CD14-positive monocyte (primary cell): ENCODE measurements at regions not wholly inside any gene's neighbourhood (a gene's known extent, or its start where the extent isn't known, plus 50 kb on each side); places are given as distances from the start of the nearest gene placed in this dataset.

ENCODE experiments used
- DNase-seq, 3 donors: peaks; one replicate each; pipeline ENCODE4 v3.0.0-alpha.2; 2011 to 2022
- H2AFZ ChIP-seq: 2 replicates; pipeline ENCODE4 v1.6.0; 2012; ENCODE audit warnings: mild to moderate bottlenecking, low read depth, low read length, inconsistent platforms; ENCODE audit not compliant: insufficient read depth, poor library complexity, severe bottlenecking
- H3K27ac ChIP-seq, 2 donors: 1 replicate in 1 of 2; 2 replicates in 1 of 2; pipeline ENCODE4 v1.5.1; 2012 to 2013; ENCODE audit warnings: low read length in 2 of 2, control low read depth in 1 of 2, inconsistent platforms in 1 of 2, low read depth in 1 of 2, mild to moderate bottlenecking in 1 of 2
- H3K27me3 ChIP-seq, 2 donors: one replicate each; pipeline versions ENCODE4 v1.6.0 to v1.6.1; 2011 to 2013; ENCODE audit warnings: low read length in 2 of 2; ENCODE audit not compliant: control insufficient read depth in 2 of 2, insufficient read depth in 2 of 2
- H3K36me3 ChIP-seq, 2 donors: replicated peaks in 1 of 2; 1 replicate in 1 of 2; 2 replicates in 1 of 2; pipeline versions ENCODE4 v1.5.1 to v1.6.1; 2012 to 2013; ENCODE audit warnings: low read length in 2 of 2, control low read depth in 1 of 2, inconsistent platforms in 1 of 2, mild to moderate bottlenecking in 1 of 2; ENCODE audit not compliant: insufficient read depth in 2 of 2, control insufficient read depth in 1 of 2
- H3K4me1 ChIP-seq, 2 donors: 1 replicate in 1 of 2; 2 replicates in 1 of 2; pipeline versions ENCODE4 v1.5.1 to v1.6.1; 2012 to 2013; ENCODE audit warnings: low read length in 2 of 2, control low read depth in 1 of 2, inconsistent platforms in 1 of 2, mild to moderate bottlenecking in 1 of 2, moderate library complexity in 1 of 2; ENCODE audit not compliant: insufficient read depth in 2 of 2, control insufficient read depth in 1 of 2
- H3K4me2 ChIP-seq: replicated peaks from 2 replicates; pipeline ENCODE3; 2012; ENCODE audit warnings: low read length, moderate library complexity, mild to moderate bottlenecking; ENCODE audit not compliant: poor library complexity, severe bottlenecking; ENCODE audit errors: extremely low read depth
- H3K4me3 ChIP-seq, 3 experiments: fragments of 200-600 bp in 1 of 3; sonication (generic) in 1 of 3; replicated peaks in 1 of 3; 1 replicate in 2 of 3; 2 replicates in 1 of 3; pipeline ENCODE4 v1.5.1; 2011 to 2013; ENCODE audit warnings: low read length in 3 of 3, mild to moderate bottlenecking in 3 of 3, control low read depth in 2 of 3, low read depth in 2 of 3, inconsistent platforms in 1 of 3, moderate library complexity in 1 of 3
- H3K79me2 ChIP-seq: 2 replicates; pipeline ENCODE4 v1.6.0; 2012; ENCODE audit warnings: mild to moderate bottlenecking, control low read depth, inconsistent platforms, low read length, moderate library complexity; ENCODE audit not compliant: insufficient read depth
- H3K9ac ChIP-seq: 2 replicates; pipeline ENCODE4 v1.6.0; 2017; ENCODE audit warnings: low read length, mild to moderate bottlenecking; ENCODE audit not compliant: insufficient read depth, poor library complexity, severe bottlenecking
- H3K9me3 ChIP-seq, 2 donors: replicated peaks in 1 of 2; 1 replicate in 1 of 2; 2 replicates in 1 of 2; pipeline versions ENCODE4 v1.5.1 to v1.6.1; 2012 to 2013; ENCODE audit warnings: low read length in 2 of 2, control low read depth in 1 of 2; ENCODE audit not compliant: control insufficient read depth in 1 of 2, insufficient read depth in 1 of 2
- H4K20me1 ChIP-seq: 2 replicates; pipeline ENCODE4 v1.6.0; 2012; ENCODE audit warnings: mild to moderate bottlenecking, low read length, control low read depth, moderate library complexity; ENCODE audit not compliant: insufficient read depth
- H3K27ac Mint-ChIP-seq, 7 donors: one replicate each; pipeline ENCODE4 v1.8.0; 2020; ENCODE audit warnings: mild to moderate bottlenecking in 7 of 7, mixed read lengths in 7 of 7, moderate library complexity in 6 of 7, inconsistent platforms in 2 of 7
- H3K27me3 Mint-ChIP-seq, 3 donors: one replicate each; pipeline ENCODE4 v1.8.0; 2021 to 2022; ENCODE audit warnings: low read depth in 3 of 3, mild to moderate bottlenecking in 3 of 3, mixed read lengths in 3 of 3, moderate library complexity in 3 of 3, inconsistent platforms in 1 of 3
- H3K36me3 Mint-ChIP-seq, 2 donors: one replicate each; pipeline ENCODE4 v1.8.0; 2020; ENCODE audit warnings: mixed read lengths in 2 of 2, inconsistent platforms in 1 of 2, mild to moderate bottlenecking in 1 of 2
- H3K4me1 Mint-ChIP-seq: one replicate; pipeline ENCODE4 v1.8.0; 2020; ENCODE audit warnings: mild to moderate bottlenecking, mixed read lengths
- H3K4me3 Mint-ChIP-seq, 2 donors: one replicate each; pipeline ENCODE4 v1.8.0; 2020; ENCODE audit warnings: mild to moderate bottlenecking in 2 of 2, mixed read lengths in 2 of 2, moderate library complexity in 1 of 2
- H3K9me3 Mint-ChIP-seq, 7 donors: one replicate each; pipeline ENCODE4 v1.8.0; 2020 to 2022; ENCODE audit warnings: mixed read lengths in 7 of 7, mild to moderate bottlenecking in 6 of 7, moderate library complexity in 6 of 7, inconsistent platforms in 2 of 7
- WGBS: methylation state at CpG from one replicate; pipeline ENCODE4 v1.1.5; 2013; ENCODE audit warnings: missing lambda C conversion rate; ENCODE audit not compliant: insufficient coverage; 5-methylcytosine and 5-hydroxymethylcytosine counted together
- intact Hi-C, 2 donors: fragments of 100-400 bp; cut with micrococcal nuclease; formaldehyde crosslinking; loops; one replicate each; pipeline versions ENCODE4 v1.15.0 to v1.15.1; 2023
- TF ChIP-seq, protein P1 (sequence below): fragments of 200-600 bp; IDR thresholded peaks from one replicate; pipeline ENCODE4 v1.8.0; 2022; ENCODE audit warnings: antibody characterized with exemption, mild to moderate bottlenecking

DNA sequence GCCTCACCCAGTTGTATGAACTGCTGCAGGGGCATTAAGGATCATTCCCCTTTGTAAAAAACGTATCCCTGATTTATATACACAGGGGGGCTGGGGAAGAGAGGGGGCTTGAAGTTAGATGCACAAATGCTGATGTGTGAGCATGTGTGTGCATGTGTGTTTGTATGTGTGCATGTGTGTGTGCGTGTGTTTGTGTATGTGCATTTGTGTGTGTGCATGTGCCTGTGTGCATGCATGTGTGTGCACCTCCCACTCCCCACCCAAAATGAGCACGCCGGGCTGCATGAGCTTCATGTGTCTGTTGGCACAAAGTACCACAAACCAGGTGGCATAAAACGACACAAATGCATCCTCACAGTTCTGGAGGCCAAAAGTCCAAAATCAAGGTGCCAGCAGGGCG is 1315.2 kb downstream of the TBC1D22A start:
- H3K27ac ChIP-seq: no peak overlapping the region
- 84% methylated on average over 2 of the region's 6 CpGs for WGBS
- H3K4me2 ChIP-seq: no peak overlapping the region
- Mint-ChIP-seq H3K9me3 (peaks cover 0 to 5% (median 0%) of the 10 kb centered on the region in 7 donors), H3K27ac (no peak overlapping the region), H3K4me3 (no peak overlapping the region), H3K4me1 (no peaks in the 10 kb centered on the region), H3K27me3 (peaks cover 5 to 17% (median 12%) of the 10 kb centered on the region in 3 donors), H3K36me3 (no peaks in the 10 kb centered on the region)
- no peaks in the 10 kb centered on the region for H3K36me3 ChIP-seq
- TF ChIP-seq, protein P1, sequence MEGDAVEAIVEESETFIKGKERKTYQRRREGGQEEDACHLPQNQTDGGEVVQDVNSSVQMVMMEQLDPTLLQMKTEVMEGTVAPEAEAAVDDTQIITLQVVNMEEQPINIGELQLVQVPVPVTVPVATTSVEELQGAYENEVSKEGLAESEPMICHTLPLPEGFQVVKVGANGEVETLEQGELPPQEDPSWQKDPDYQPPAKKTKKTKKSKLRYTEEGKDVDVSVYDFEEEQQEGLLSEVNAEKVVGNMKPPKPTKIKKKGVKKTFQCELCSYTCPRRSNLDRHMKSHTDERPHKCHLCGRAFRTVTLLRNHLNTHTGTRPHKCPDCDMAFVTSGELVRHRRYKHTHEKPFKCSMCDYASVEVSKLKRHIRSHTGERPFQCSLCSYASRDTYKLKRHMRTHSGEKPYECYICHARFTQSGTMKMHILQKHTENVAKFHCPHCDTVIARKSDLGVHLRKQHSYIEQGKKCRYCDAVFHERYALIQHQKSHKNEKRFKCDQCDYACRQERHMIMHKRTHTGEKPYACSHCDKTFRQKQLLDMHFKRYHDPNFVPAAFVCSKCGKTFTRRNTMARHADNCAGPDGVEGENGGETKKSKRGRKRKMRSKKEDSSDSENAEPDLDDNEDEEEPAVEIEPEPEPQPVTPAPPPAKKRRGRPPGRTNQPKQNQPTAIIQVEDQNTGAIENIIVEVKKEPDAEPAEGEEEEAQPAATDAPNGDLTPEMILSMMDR: no peak
- H3K9me3 ChIP-seq: no peaks in the 10 kb centered on the region
- H3K9ac ChIP-seq: no peak overlapping the region
- no peak for DNase-seq
- H3K79me2 ChIP-seq: no peaks in the 10 kb centered on the region
- no peak overlapping the region for H3K4me3 ChIP-seq
- no peaks in the 10 kb centered on the region for H3K4me1 ChIP-seq
- H4K20me1 ChIP-seq: no peaks in the 10 kb centered on the region
- intact Hi-C loops: no loop called here
- no peak overlapping the region for H2AFZ ChIP-seq
- H3K27me3 ChIP-seq: no peaks in the 10 kb centered on the region

DNA sequence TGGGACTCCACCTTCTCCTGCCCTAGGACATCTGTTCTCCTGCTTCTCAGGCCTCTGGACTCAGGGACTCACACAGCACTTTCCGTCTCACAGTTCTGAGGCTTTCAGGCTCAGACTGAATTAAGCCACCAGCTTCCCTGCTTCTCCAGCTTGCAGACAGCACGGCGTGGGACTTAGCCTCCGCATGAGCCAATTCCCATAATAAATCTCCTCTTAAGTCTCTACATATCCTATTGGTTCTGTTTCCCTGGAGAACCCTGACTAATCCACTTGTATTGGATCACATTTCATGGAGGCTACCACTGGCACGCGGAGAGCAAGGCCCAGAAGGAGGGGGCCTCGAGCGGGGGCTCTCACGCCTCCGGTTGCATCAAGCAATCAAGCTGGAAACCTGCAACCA is 1313.6 kb downstream of the TBC1D22A start:
- H4K20me1 ChIP-seq: no peaks in the 10 kb centered on the region
- H3K36me3 ChIP-seq: no peaks in the 10 kb centered on the region
- TF ChIP-seq, protein P1: no peak
- no peak overlapping the region for H2AFZ ChIP-seq
- Mint-ChIP-seq H3K4me3 (no peak overlapping the region), H3K4me1 (no peaks in the 10 kb centered on the region), H3K9me3 (peaks cover 0 to 5% (median 0%) of the 10 kb centered on the region in 7 donors), H3K27me3 (peaks cover 7 to 15% (median 9%) of the 10 kb centered on the region in 3 donors), H3K36me3 (no peaks in the 10 kb centered on the region), H3K27ac (no peak overlapping the region)
- no peak overlapping the region for H3K4me2 ChIP-seq
- no peaks in the 10 kb centered on the region for H3K79me2 ChIP-seq
- H3K27ac ChIP-seq: no peak overlapping the region
- no peak overlapping the region for H3K4me3 ChIP-seq
- no peaks in the 10 kb centered on the region for H3K27me3 ChIP-seq
- no peaks in the 10 kb centered on the region for H3K4me1 ChIP-seq
- H3K9me3 ChIP-seq: no peaks in the 10 kb centered on the region
- H3K9ac ChIP-seq: no peak overlapping the region
- no peak for DNase-seq
- 90% methylated on average over 7 of the region's 10 CpGs for WGBS
- intact Hi-C loops: no loop called here
